DND-41 (cell line): ENCODE measurements at regions not wholly inside any gene's neighbourhood (a gene's known extent, or its start where the extent isn't known, plus 50 kb on each side); places are given as distances from the start of the nearest gene placed in this dataset.

ENCODE experiments used
- EZH2 ChIP-seq: IDR thresholded peaks from 3 replicates; pipeline ENCODE4 v1.6.1; 2012; ENCODE audit warnings: borderline replicate concordance, low read depth, mild to moderate bottlenecking, moderate library complexity, low read length, inconsistent platforms; ENCODE audit not compliant: severe bottlenecking
- TF ChIP-seq, protein P1 (sequence below): IDR thresholded peaks from 2 replicates; pipeline ENCODE4 v1.5.1; 2012; ENCODE audit warnings: borderline replicate concordance, low read length, moderate library complexity, mild to moderate bottlenecking; ENCODE audit not compliant: poor library complexity, severe bottlenecking; ENCODE audit errors: extremely low read depth

DNA sequence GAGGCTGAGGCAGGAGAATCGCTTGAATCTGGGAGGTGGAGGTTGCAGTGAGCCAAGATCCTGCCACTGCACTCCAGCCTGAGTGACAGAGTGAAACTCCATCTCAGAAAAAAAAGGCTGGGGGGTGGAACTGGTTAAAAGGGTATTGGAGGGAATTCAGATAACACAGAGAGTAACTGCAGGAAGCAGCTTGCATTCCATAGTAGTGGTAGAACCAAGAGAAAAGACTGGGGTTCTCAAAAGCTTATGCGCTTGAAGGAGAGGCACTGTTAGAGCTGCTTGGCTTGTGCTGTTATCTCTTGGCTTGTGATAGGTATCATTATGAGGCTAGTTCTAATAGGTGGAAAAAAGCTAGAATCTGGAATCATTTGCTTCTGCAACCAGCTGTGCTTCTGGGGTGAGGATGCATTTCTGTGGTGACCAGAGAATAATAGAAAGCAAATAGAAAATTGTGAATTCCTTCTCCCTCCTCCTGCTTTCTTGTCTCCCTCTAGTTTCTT is 91.2 kb upstream of the ELOVL6 start:
- TF ChIP-seq, protein P1, sequence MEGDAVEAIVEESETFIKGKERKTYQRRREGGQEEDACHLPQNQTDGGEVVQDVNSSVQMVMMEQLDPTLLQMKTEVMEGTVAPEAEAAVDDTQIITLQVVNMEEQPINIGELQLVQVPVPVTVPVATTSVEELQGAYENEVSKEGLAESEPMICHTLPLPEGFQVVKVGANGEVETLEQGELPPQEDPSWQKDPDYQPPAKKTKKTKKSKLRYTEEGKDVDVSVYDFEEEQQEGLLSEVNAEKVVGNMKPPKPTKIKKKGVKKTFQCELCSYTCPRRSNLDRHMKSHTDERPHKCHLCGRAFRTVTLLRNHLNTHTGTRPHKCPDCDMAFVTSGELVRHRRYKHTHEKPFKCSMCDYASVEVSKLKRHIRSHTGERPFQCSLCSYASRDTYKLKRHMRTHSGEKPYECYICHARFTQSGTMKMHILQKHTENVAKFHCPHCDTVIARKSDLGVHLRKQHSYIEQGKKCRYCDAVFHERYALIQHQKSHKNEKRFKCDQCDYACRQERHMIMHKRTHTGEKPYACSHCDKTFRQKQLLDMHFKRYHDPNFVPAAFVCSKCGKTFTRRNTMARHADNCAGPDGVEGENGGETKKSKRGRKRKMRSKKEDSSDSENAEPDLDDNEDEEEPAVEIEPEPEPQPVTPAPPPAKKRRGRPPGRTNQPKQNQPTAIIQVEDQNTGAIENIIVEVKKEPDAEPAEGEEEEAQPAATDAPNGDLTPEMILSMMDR, result no peak
- TF ChIP-seq EZH2, result no peak
